ENCODE measurements at regions not wholly inside any gene's neighbourhood (a gene's known extent, or its start where the extent isn't known, plus 50 kb on each side); places are given as distances from the start of the nearest gene placed in this dataset.

DNA sequence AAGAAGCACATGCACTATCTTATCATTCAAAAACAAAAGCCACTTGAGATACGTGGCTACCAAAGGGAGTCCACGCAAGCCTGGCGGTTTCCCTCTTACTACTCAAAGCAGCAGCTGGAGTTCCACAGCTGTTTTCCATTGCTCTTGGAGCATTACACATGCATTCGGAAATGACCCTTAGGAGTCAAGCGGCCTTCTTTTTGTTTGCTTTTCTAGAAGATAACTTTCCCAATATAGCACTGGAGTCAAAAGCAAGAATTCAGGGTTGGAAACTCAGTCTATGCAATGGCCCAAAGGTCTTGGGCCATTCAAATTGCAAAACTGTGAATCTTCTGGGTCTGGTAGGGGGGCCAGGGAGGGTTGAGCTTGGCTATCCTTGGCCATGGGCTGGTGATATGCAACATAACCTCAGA, 97.8 kb upstream of the MAF start:
- TF ChIP-seq CTCF (conservative IDR thresholded peaks at IDR 0.05) = no peak
- no peak overlapping the region for H3K27ac ChIP-seq

GRCh38 chr16:79697562-79698112, 97.1 kb upstream of the MAF start:
- TF ChIP-seq CTCF (conservative IDR thresholded peaks at IDR 0.05) = no peak
- no peak overlapping the region for H3K27ac ChIP-seq

DNA sequence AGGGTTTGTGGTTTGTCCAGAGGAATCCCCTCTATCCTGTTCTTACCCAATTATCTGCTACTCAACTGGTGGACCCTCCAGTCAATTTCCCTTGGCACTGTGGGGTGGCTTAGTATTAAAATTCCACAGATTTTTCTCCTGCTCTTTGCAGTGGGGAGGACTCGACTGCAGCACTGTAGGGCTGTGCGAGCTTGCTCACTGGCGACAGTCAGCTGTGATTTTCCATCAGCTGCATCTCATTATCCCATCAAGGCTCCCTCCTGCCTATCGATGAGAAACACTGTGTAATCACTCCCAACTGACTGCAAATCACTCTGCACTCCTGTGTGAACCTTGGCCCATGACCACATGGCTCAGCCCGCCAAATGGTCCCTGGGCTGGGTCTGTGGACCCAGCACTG, 90.5 kb upstream of the MAF start:
- TF ChIP-seq CTCF (conservative IDR thresholded peaks at IDR 0.05) = no peak
- no peak overlapping the region for H3K27ac ChIP-seq

DNA sequence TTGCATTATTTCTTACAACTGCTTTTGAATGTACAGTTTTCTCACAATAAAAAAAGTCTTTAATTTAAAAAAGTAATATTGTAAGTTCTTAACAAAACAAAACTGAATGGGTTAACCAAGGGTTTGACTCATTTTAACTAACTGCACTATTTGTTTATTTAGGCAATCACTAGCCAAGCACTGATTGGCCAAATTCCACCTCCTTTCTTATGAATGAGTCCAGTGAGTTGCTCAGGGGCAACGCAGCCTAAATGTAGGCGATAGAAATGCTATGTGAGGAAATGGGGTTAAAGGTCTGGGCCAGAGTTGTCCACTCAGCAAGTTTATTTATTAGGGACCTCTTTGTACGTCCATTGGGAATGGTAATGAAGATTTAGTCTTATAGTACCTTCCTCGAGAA, 89.6 kb upstream of the MAF start:
- TF ChIP-seq CTCF (conservative IDR thresholded peaks at IDR 0.05) = no peak
- no peak overlapping the region for H3K27ac ChIP-seq

DNA sequence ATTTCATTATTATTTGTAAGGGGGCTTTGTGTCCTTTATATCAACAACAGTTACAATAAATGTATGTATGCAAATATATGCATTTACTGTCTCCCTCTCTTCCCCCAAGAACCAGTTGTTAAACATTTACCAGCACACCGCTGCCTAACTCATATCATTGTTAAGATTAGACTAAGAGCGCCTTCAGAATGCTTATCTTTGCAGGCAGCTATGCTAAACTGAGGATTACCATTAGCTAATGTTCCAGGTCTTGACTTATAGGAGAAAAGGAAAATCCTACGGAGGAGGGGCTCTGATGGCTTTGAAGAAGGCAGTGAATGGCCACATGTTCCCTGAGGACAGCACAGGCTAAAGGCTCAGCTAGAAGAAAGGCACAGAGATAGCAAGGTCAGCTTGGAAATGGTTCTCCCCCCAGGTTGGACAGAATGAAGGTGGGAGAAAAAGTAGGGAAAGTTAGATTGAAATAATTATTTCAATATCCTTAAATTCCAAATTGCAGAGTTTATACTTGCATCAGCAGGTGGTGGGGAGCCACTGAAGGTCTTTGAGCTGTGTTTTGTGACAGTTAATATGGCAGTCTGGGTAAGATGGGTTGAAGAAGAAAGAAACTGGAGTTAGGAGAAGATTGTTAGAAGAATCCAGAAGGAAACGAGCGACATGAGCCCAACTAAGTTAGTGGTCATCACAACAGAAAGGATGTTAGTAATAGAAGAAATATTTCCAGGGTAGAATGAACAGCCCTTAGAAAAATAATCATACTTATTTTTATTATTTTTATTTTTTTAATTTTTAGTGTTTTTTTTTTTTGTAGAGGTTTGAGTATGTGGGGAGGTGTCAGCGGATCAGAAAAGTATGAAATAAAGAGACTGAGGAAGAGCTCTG, 87.0 kb upstream of the MAF start:
- H3K27ac ChIP-seq = no peak overlapping the region
- TF ChIP-seq CTCF (conservative IDR thresholded peaks at IDR 0.05) = no peak

GRCh38 chr16:79685871-79686270, 85.3 kb upstream of the MAF start:
- no peak for TF ChIP-seq CTCF (conservative IDR thresholded peaks at IDR 0.05)

GRCh38 chr16:79679334-79679733, 78.8 kb upstream of the MAF start:
- no peak for TF ChIP-seq CTCF (conservative IDR thresholded peaks at IDR 0.05)
- H3K27ac ChIP-seq = no peak overlapping the region

More at GRCh38 chr16:79685871-79686270, 85.3 kb upstream of the MAF start:
- no peak overlapping the region for H3K27ac ChIP-seq
